GM18867 (cell line): ENCODE measurements at regions not wholly inside any gene's neighbourhood (a gene's known extent, or its start where the extent isn't known, plus 50 kb on each side); places are given as distances from the start of the nearest gene placed in this dataset.

ENCODE experiments used
- ATAC-seq: cut with Tn5 transposase; IDR thresholded peaks from one replicate; pipeline ENCODE4 v1.9.1; 2021; ENCODE audit warnings: mild to moderate bottlenecking, moderate library complexity; ENCODE audit not compliant: unreplicated experiment

- no peak for ATAC-seq
Observed at GRCh38 chr21:34022627-34023335, 50.6 kb upstream of the MRPS6 start.

GRCh38 chr21:34021726-34022125 lies 51.7 kb upstream of the MRPS6 start:
- no peak for ATAC-seq

GRCh38 chr21:34020983-34021553 lies 52.3 kb upstream of the MRPS6 start:
- no peak for ATAC-seq

GRCh38 chr21:34020005-34020847 lies 53.2 kb upstream of the MRPS6 start:
- ATAC-seq, result peak; percentile 46

GRCh38 chr21:34019402-34019801 lies 54.0 kb upstream of the MRPS6 start:
- ATAC-seq, result no peak

GRCh38 chr21:34018910-34019309 lies 54.5 kb upstream of the MRPS6 start:
- no peak for ATAC-seq

GRCh38 chr21:34018185-34018584 lies 55.2 kb upstream of the MRPS6 start:
- peak; percentile 29 for ATAC-seq

- ATAC-seq, result peak; percentile 37
Observed at GRCh38 chr21:34017039-34017961, 56.1 kb upstream of the MRPS6 start.

- no peak for ATAC-seq
Observed at GRCh38 chr21:34012640-34013039, 60.7 kb upstream of the MRPS6 start.

GRCh38 chr21:34011660-34012059 lies 61.7 kb upstream of the MRPS6 start:
- ATAC-seq, result no peak

GRCh38 chr21:34009193-34009592 lies 64.2 kb upstream of the MRPS6 start:
- ATAC-seq, result no peak

- ATAC-seq, result no peak
Observed at GRCh38 chr21:34008618-34009017, 64.8 kb upstream of the MRPS6 start.

- no peak for ATAC-seq
Observed at GRCh38 chr21:34006611-34007168, 66.7 kb upstream of the MRPS6 start.

- no peak for ATAC-seq
Observed at GRCh38 chr21:34004974-34005373, 68.4 kb upstream of the MRPS6 start.

GRCh38 chr21:34004013-34004938 lies 69.1 kb upstream of the MRPS6 start:
- ATAC-seq, result no peak

GRCh38 chr21:34003428-34003827 lies 70.0 kb upstream of the MRPS6 start:
- ATAC-seq, result no peak

GRCh38 chr21:34000375-34000774 lies 73.0 kb upstream of the MRPS6 start:
- no peak for ATAC-seq

- ATAC-seq, result no peak
Observed at GRCh38 chr21:33998809-33999208, 74.6 kb upstream of the MRPS6 start.

GRCh38 chr21:33998402-33998801 lies 75.0 kb upstream of the MRPS6 start:
- ATAC-seq, result no peak
